Brain pericyte (primary cell): ENCODE measurements at regions not wholly inside any gene's neighbourhood (a gene's known extent, or its start where the extent isn't known, plus 50 kb on each side); places are given as distances from the start of the nearest gene placed in this dataset.
A peak's percentile ranks its signal among the peaks of the same experiment; 100 is the strongest.

Experiments
- DNase-seq: peaks from one replicate; pipeline ENCODE4 v3.0.0-alpha.2; 2012; ENCODE audit warnings: low read depth, low spot score

- DNase-seq: no peak
Measured at GRCh38 chr15:94100863-94101262, 130.5 kb upstream of the MCTP2 start.

GRCh38 chr15:94099574-94099960 lies 131.8 kb upstream of the MCTP2 start:
- DNase-seq: no peak

- no peak for DNase-seq
Measured at GRCh38 chr15:94098921-94099573, 132.3 kb upstream of the MCTP2 start.

GRCh38 chr15:94097552-94097951 lies 133.8 kb upstream of the MCTP2 start:
- DNase-seq: no peak

- DNase-seq: no peak
Measured at GRCh38 chr15:94094310-94094709, 137.1 kb upstream of the MCTP2 start.

GRCh38 chr15:94086341-94086740 lies 145.0 kb upstream of the MCTP2 start:
- DNase-seq: no peak

GRCh38 chr15:94083467-94084052 lies 147.8 kb upstream of the MCTP2 start:
- peak; percentile 66 for DNase-seq

- no peak for DNase-seq
Measured at GRCh38 chr15:94081829-94082228, 149.5 kb upstream of the MCTP2 start.

GRCh38 chr15:94080989-94081605 lies 150.3 kb upstream of the MCTP2 start:
- DNase-seq: no peak

GRCh38 chr15:94080416-94080815 lies 150.9 kb upstream of the MCTP2 start:
- DNase-seq: no peak

- no peak for DNase-seq
Measured at GRCh38 chr15:94079968-94080367, 151.4 kb upstream of the MCTP2 start.

GRCh38 chr15:94079459-94079858 lies 151.9 kb upstream of the MCTP2 start:
- DNase-seq: no peak

GRCh38 chr15:94077938-94078337 lies 153.4 kb upstream of the MCTP2 start:
- DNase-seq: no peak

- DNase-seq: no peak
Measured at GRCh38 chr15:94075349-94075748, 156.0 kb upstream of the MCTP2 start.

GRCh38 chr15:94070356-94071295 lies 160.7 kb upstream of the MCTP2 start:
- DNase-seq: no peak

GRCh38 chr15:94069844-94070243 lies 161.5 kb upstream of the MCTP2 start:
- no peak for DNase-seq

GRCh38 chr15:94066811-94067210 lies 164.6 kb upstream of the MCTP2 start:
- DNase-seq: no peak

GRCh38 chr15:94066046-94066445 lies 165.3 kb upstream of the MCTP2 start:
- no peak for DNase-seq

GRCh38 chr15:94064676-94065313 lies 166.6 kb upstream of the MCTP2 start:
- DNase-seq: no peak

GRCh38 chr15:94061041-94061440 lies 170.3 kb upstream of the MCTP2 start:
- DNase-seq: no peak

- DNase-seq: no peak
Measured at GRCh38 chr15:94059013-94059587, 172.3 kb upstream of the MCTP2 start.
